Hepatocyte (in vitro differentiated cells): ENCODE measurements at regions not wholly inside any gene's neighbourhood (a gene's known extent, or its start where the extent isn't known, plus 50 kb on each side); places are given as distances from the start of the nearest gene placed in this dataset.

Experiments used
- DNase-seq: peaks from one replicate; pipeline ENCODE4 v3.0.0-alpha.2; 2016; ENCODE audit warnings: low spot score
- H2AFZ ChIP-seq: fragments of 200-600 bp; sonication (generic); 2 replicates; pipeline ENCODE4 v1.6.0; 2016; ENCODE audit warnings: antibody characterized with exemption, mild to moderate bottlenecking
- H3K27ac ChIP-seq: fragments of 200-600 bp; sonication (generic); 2 replicates; pipeline ENCODE4 v1.5.1; 2016; ENCODE audit warnings: mild to moderate bottlenecking
- H3K27me3 ChIP-seq: fragments of 200-600 bp; sonication (generic); 2 replicates; pipeline ENCODE4 v1.6.1; 2016
- H3K36me3 ChIP-seq: fragments of 200-600 bp; sonication (generic); replicated peaks from 2 replicates; pipeline ENCODE4 v1.5.1; 2016; ENCODE audit warnings: low read depth; ENCODE audit not compliant: insufficient read depth
- H3K4me1 ChIP-seq: fragments of 200-600 bp; sonication (generic); 2 replicates; pipeline ENCODE4 v1.5.1; 2016; ENCODE audit warnings: mild to moderate bottlenecking, moderate library complexity; ENCODE audit not compliant: insufficient read depth
- H3K4me2 ChIP-seq: fragments of 200-600 bp; sonication (generic); 2 replicates; pipeline ENCODE4 v1.6.0; 2016
- H3K4me3 ChIP-seq: fragments of 200-600 bp; sonication (generic); 2 replicates; pipeline ENCODE4 v1.5.1; 2016; ENCODE audit warnings: mild to moderate bottlenecking
- H3K79me2 ChIP-seq: fragments of 200-600 bp; sonication (generic); 2 replicates; pipeline ENCODE4 v1.6.0; 2017; ENCODE audit warnings: mild to moderate bottlenecking
- H3K9me2 ChIP-seq: fragments of 200-600 bp; sonication (generic); replicated peaks from 2 replicates; pipeline ENCODE4 v1.6.0; 2017; ENCODE audit warnings: mild to moderate bottlenecking; ENCODE audit not compliant: insufficient read depth
- H3K9me3 ChIP-seq: fragments of 200-600 bp; sonication (generic); 2 replicates; pipeline ENCODE4 v1.5.1; 2016; ENCODE audit warnings: low read depth, mild to moderate bottlenecking
- H4K20me1 ChIP-seq: fragments of 200-600 bp; sonication (generic); 2 replicates; pipeline ENCODE4 v1.6.0; 2016; ENCODE audit warnings: mild to moderate bottlenecking; ENCODE audit not compliant: insufficient read depth, poor library complexity, severe bottlenecking
- EZH2 ChIP-seq: fragments of 200-600 bp; sonication (generic); IDR thresholded peaks from 2 replicates; pipeline ENCODE4 v1.6.1; 2016; ENCODE audit warnings: antibody characterized with exemption, mild to moderate bottlenecking, borderline replicate concordance
- EZH2phosphoT487 ChIP-seq: fragments of 200-600 bp; sonication (generic); IDR thresholded peaks from one replicate; pipeline ENCODE4 v1.6.1; 2018; ENCODE audit warnings: antibody characterized with exemption, mild to moderate bottlenecking, low read depth, moderate library complexity; ENCODE audit not compliant: unreplicated experiment, severe bottlenecking
- WGBS: methylation state at CpG from one replicate; pipeline ENCODE4 v1.1.6; 2016; ENCODE audit warnings: low lambda C conversion rate; ENCODE audit errors: missing lambda C conversion rate; 5-methylcytosine and 5-hydroxymethylcytosine counted together
- TF ChIP-seq, protein P1 (sequence below): fragments of 200-600 bp; sonication (generic); IDR thresholded peaks from 2 replicates; pipeline ENCODE4 v1.5.1; 2016; ENCODE audit warnings: antibody characterized with exemption, mild to moderate bottlenecking; ENCODE audit not compliant: poor library complexity

DNA sequence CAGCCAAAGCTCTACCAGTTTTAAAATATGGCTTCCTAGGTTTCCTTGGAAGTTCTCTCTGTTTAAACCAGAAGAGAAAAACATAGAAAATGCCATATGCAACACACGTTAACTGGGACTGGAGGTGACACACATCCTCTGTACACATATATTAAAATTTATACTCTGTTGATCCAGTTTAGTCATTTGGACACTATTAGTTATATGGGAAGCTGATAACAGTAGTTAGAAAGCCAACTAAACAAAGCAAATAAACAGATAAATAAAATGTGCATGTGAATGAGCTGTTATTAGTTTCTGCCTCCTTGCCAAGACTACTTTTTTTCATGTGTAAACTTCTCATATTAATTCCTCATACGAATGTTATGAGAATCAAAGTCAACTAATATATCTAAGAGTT is 1249.2 kb upstream of the CDH6 start:
- WGBS: 95% methylated on average over 2 of the region's 2 CpGs
- H3K36me3 ChIP-seq: no peaks in the 10 kb centered on the region
- no peak overlapping the region for H3K4me3 ChIP-seq
- no peaks in the 10 kb centered on the region for H3K9me3 ChIP-seq
- H3K27ac ChIP-seq: no peak overlapping the region
- H3K9me2 ChIP-seq: no peaks in the 10 kb centered on the region
- no peak overlapping the region for H3K4me2 ChIP-seq
- H3K4me1 ChIP-seq: no peaks in the 10 kb centered on the region
- H2AFZ ChIP-seq: no peak overlapping the region
- H3K79me2 ChIP-seq: no peaks in the 10 kb centered on the region
- H3K27me3 ChIP-seq: no peaks in the 10 kb centered on the region
- no peaks in the 10 kb centered on the region for H4K20me1 ChIP-seq
- DNase-seq: no peak
- TF ChIP-seq, protein P1, sequence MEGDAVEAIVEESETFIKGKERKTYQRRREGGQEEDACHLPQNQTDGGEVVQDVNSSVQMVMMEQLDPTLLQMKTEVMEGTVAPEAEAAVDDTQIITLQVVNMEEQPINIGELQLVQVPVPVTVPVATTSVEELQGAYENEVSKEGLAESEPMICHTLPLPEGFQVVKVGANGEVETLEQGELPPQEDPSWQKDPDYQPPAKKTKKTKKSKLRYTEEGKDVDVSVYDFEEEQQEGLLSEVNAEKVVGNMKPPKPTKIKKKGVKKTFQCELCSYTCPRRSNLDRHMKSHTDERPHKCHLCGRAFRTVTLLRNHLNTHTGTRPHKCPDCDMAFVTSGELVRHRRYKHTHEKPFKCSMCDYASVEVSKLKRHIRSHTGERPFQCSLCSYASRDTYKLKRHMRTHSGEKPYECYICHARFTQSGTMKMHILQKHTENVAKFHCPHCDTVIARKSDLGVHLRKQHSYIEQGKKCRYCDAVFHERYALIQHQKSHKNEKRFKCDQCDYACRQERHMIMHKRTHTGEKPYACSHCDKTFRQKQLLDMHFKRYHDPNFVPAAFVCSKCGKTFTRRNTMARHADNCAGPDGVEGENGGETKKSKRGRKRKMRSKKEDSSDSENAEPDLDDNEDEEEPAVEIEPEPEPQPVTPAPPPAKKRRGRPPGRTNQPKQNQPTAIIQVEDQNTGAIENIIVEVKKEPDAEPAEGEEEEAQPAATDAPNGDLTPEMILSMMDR: no peak
- TF ChIP-seq EZH2phosphoT487: no peak
- TF ChIP-seq EZH2: no peak

DNA sequence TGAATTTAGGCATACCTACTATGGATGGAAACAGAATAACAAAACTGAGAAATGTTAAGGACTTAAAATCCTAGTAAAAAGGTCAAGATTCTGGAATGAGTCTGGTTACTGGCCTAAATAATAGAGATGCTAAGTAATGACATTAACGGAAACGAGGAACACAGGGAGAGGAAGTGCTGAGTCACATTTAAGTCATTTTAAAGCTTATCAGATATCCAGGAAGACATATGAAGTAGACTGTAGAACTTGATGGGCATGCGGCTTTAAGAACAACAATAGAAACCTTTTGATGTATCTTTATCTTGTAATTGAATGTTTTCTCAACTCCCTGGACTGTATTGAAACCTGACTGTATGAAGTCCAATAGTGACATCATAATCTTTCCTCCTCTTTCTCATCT is 1251.4 kb upstream of the CDH6 start:
- no peaks in the 10 kb centered on the region for H3K9me3 ChIP-seq
- no peak for DNase-seq
- no peaks in the 10 kb centered on the region for H3K9me2 ChIP-seq
- no peak overlapping the region for H2AFZ ChIP-seq
- H4K20me1 ChIP-seq: no peaks in the 10 kb centered on the region
- TF ChIP-seq EZH2phosphoT487: no peak
- TF ChIP-seq, protein P1: no peak
- TF ChIP-seq EZH2: no peak
- WGBS: 59% methylated on average over 3 of the region's 3 CpGs
- no peaks in the 10 kb centered on the region for H3K4me1 ChIP-seq
- H3K79me2 ChIP-seq: no peaks in the 10 kb centered on the region
- H3K4me2 ChIP-seq: no peak overlapping the region
- H3K4me3 ChIP-seq: no peak overlapping the region
- no peak overlapping the region for H3K27ac ChIP-seq
- no peaks in the 10 kb centered on the region for H3K36me3 ChIP-seq
- H3K27me3 ChIP-seq: no peaks in the 10 kb centered on the region

DNA sequence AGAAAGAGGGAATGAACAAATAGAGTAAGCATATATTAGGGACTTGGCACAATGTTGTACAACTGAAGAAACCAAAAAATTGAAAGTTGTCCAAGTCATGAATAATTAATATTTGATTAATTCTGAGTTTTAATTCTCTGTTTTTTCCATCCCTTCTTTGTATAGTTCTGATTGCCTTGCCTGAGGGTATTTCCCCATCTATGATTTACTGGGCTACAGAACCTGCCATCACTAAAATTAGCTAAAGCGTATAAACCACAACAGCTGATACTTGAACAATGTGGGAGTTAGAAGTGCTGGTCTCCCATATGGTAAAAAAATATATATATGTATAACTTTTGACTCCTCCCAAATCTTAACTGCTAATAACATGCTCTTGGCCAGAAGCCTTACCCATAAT is 1253.5 kb upstream of the CDH6 start:
- WGBS: 88% methylated on average over 1 of the region's 1 CpG
- Histone ChIP-seq H3K4me1 (peaks cover 5% of the 10 kb centered on the region), H3K9me2 (no peaks in the 10 kb centered on the region), H3K4me2 (no peak overlapping the region), H2AFZ (no peak overlapping the region), H3K4me3 (no peak overlapping the region), H3K79me2 (no peaks in the 10 kb centered on the region), H3K9me3 (no peaks in the 10 kb centered on the region), H3K36me3 (no peaks in the 10 kb centered on the region), H3K27ac (no peak overlapping the region), H3K27me3 (no peaks in the 10 kb centered on the region), H4K20me1 (no peaks in the 10 kb centered on the region)
- no peak for TF ChIP-seq EZH2phosphoT487
- TF ChIP-seq, protein P1: no peak
- TF ChIP-seq EZH2: no peak
- no peak for DNase-seq

DNA sequence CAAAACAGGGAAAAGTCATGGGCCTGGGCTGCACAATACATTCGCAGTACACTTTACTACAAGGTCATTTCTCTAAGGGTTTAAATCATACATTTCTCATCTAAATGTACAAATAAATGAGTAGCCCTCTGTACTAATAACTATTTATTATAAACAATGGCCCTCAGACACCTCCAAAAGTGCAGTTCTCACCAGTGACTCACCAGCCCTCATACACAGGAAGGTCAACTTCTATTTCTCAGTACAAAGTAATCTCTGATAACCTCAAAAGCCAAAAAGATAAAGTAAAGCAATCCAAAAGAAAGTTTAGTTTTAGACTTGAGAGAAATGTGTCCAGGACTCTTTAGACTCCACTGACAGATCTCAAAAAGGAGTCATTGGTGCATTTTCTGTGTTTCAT is 1258.1 kb upstream of the CDH6 start:
- DNase-seq: no peak

More for the DNA sequence above, 1258.1 kb upstream of the CDH6 start:
- Histone ChIP-seq H3K4me2 (no peak overlapping the region), H3K79me2 (no peaks in the 10 kb centered on the region), H3K4me1 (peaks cover 5% of the 10 kb centered on the region), H3K36me3 (no peaks in the 10 kb centered on the region), H3K9me3 (no peaks in the 10 kb centered on the region), H3K9me2 (no peaks in the 10 kb centered on the region), H2AFZ (no peak overlapping the region), H3K4me3 (no peak overlapping the region), H4K20me1 (no peaks in the 10 kb centered on the region), H3K27ac (no peak overlapping the region), H3K27me3 (no peaks in the 10 kb centered on the region)
- 54% methylated on average over 1 of the region's 1 CpG for WGBS
- TF ChIP-seq, protein P1: no peak
- TF ChIP-seq EZH2 (no peak), EZH2phosphoT487 (no peak)
